Lower leg skin (tissue), 3 donors: ENCODE measurements at regions not wholly inside any gene's neighbourhood (a gene's known extent, or its start where the extent isn't known, plus 50 kb on each side); places are given as distances from the start of the nearest gene placed in this dataset.

ENCODE experiments used
- POLR2A ChIP-seq, 2 donors: fragments of 450-650 bp; IDR thresholded peaks; one replicate each; pipeline ENCODE4 v1.6.1; 2016 to 2017; ENCODE audit warnings: antibody characterized with exemption in 2 of 2, mild to moderate bottlenecking in 1 of 2, moderate library complexity in 1 of 2
- TF ChIP-seq, protein P1 (sequence below), 3 donors: fragments of 450-650 bp; IDR thresholded peaks; one replicate each; pipeline ENCODE4 v1.5.1; 2016; ENCODE audit warnings: antibody characterized with exemption in 3 of 3, mild to moderate bottlenecking in 3 of 3, moderate library complexity in 2 of 3

DNA sequence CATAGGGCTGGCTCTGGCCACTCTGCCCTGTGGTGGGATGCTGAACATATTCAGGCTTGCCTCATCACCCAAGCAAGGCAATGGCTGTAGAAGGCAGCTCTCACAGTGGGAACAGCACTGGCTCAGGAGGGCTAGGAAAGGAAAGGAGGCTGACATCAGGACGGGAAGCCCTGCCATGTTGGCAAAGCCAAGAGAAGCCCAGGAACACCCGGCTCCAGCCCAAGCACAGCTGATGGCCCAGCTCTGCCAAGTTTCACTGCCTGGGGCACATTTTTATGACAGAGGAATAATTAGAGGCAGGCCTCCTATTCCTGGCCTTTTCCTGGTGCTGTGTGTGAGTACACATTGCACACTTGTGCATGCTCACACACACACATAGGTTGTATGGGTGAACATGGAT, 163.6 kb upstream of the SMIM23 start:
- TF ChIP-seq, protein P1, sequence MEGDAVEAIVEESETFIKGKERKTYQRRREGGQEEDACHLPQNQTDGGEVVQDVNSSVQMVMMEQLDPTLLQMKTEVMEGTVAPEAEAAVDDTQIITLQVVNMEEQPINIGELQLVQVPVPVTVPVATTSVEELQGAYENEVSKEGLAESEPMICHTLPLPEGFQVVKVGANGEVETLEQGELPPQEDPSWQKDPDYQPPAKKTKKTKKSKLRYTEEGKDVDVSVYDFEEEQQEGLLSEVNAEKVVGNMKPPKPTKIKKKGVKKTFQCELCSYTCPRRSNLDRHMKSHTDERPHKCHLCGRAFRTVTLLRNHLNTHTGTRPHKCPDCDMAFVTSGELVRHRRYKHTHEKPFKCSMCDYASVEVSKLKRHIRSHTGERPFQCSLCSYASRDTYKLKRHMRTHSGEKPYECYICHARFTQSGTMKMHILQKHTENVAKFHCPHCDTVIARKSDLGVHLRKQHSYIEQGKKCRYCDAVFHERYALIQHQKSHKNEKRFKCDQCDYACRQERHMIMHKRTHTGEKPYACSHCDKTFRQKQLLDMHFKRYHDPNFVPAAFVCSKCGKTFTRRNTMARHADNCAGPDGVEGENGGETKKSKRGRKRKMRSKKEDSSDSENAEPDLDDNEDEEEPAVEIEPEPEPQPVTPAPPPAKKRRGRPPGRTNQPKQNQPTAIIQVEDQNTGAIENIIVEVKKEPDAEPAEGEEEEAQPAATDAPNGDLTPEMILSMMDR (IDR thresholded peaks at IDR 0.05), result no peak
- no peak for TF ChIP-seq POLR2A (IDR thresholded peaks at IDR 0.05)
